NCI-H526 (cell line): ENCODE measurements at regions not wholly inside any gene's neighbourhood (a gene's known extent, or its start where the extent isn't known, plus 50 kb on each side); places are given as distances from the start of the nearest gene placed in this dataset.
"Not testable (repeated sequence)": the region's sequence is repeated elsewhere in the genome, so short reads cannot be mapped to it uniquely, and the experiment has no call there.

Source experiments
- DNase-seq, 2 experiments: peaks; one replicate each; lab custom pipeline; 2025; lab: John Stamatoyannopoulos, UW

GRCh38 chr10:65040796-65041195 lies 1519.6 kb downstream of the REEP3 start:
- DNase-seq: no peak

DNA sequence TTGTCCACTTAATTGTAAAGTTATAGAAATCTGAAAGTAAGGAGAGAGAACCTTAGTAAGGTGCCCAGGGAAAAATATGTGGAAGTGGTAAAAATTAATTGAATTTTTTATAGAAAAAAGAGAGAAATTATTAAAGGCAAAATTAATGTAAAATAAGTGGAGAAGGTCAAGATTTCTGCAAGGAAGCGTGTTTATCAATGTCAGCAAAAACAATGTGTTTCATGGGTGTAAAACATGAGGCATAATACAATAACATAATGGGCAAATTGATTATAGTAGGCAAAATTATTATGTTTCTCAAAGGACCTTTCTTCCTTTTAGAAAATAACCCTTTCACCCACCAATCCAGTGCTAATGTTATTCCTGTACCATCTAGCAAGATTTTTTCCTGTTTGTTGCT lies 1520.1 kb downstream of the REEP3 start:
- no peak for DNase-seq

- no peak for DNase-seq
Measured at GRCh38 chr10:65042496-65042895, 1521.3 kb downstream of the REEP3 start.

DNA sequence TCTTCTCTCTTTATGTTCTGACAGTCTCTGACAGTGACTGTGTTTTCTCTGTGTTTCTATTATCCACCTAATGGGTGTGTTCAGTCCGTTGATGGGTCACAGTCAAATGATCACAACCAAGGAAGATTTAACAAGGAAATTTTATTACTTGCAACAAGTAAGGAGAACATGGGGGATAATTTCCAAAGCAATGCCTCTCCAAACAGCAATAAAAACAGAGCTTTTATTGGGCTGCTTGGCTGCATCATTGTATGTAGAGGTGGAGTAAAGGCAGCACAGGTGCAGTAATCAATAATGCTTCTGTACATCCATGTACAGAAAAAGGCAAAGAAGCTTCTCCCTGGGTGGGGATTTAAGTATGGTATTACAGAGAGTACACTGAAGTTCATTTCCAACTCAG lies 1525.6 kb downstream of the REEP3 start:
- DNase-seq: no peak

GRCh38 chr10:65052111-65052510 lies 1530.9 kb downstream of the REEP3 start:
- not testable (repeated sequence) for DNase-seq

DNA sequence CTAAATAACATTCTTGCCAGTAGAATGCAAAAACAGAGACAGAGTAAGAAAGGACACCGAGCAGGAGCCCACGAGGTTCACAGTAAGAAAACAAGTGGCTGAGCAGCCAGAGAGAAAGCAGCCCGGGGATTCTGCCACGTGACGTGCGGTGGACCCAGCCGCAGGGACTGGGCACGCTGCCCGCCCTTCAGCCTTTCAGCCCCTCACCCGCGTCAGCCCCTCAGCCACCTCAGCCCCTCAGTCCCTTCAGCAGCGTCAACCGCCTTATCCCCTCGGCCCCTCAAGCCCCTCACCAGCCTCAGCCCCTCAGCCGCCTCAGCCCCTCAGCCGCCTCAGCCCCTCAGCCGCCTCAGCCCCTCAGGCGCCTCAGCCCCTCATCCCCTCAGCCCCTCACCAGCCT lies 1532.2 kb downstream of the REEP3 start:
- not testable (repeated sequence) for DNase-seq

- DNase-seq: not testable (repeated sequence)
Measured at GRCh38 chr10:65053831-65054351, 1532.7 kb downstream of the REEP3 start.

- DNase-seq: not testable (repeated sequence)
Measured at GRCh38 chr10:65054701-65055100, 1533.5 kb downstream of the REEP3 start.

GRCh38 chr10:65065278-65065677 lies 1544.1 kb downstream of the REEP3 start:
- DNase-seq: no peak

GRCh38 chr10:65083222-65083621 lies 1562.0 kb downstream of the REEP3 start:
- DNase-seq: no peak

GRCh38 chr10:65090991-65091390 lies 1569.8 kb downstream of the REEP3 start:
- DNase-seq: no peak

GRCh38 chr10:65100146-65100545 lies 1578.9 kb downstream of the REEP3 start:
- no peak for DNase-seq

DNA sequence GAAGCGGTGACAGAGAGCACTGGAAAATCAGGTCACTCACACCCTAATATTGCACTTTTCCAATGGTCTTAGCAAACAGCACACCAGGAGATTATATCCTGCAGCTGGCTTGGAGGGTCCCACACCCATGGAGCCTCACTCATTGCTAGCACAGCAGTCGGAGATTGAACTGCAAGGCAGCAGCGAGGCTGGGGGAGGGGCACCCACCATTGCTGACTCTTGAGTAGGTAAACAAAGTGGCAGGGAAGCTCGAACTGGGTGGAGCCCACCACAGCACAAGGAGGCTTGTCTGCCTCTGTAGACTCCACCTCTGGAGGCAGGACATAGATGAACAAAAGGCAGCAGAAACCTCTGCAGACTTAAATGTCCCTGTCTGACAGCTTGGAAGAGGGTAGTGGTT lies 1579.7 kb downstream of the REEP3 start:
- DNase-seq: not testable (repeated sequence)

- no peak for DNase-seq
Measured at GRCh38 chr10:65110009-65110408, 1588.8 kb downstream of the REEP3 start.

- not testable (repeated sequence) for DNase-seq
Measured at GRCh38 chr10:65111059-65111458, 1589.9 kb downstream of the REEP3 start.

GRCh38 chr10:65112573-65112972 lies 1591.4 kb downstream of the REEP3 start:
- no peak for DNase-seq

DNA sequence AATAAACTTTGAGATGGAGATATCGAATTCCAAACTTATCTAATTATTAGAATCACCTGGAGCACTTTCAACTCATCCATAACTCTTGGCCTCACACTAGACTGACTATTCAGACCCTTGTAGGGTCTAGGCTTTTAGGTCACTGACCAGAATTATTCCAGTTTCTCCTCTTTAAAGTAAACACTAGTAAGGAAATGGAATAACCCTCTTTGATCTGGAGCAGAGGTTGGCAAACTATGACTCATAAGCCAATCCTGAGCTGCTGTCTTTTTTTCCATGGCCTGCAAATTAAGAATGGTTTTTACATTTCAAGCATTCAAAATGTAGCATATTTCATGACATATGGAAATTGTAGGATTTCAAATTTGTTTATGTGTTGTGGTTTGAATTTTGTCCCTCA lies 1601.9 kb downstream of the REEP3 start:
- DNase-seq: no peak

GRCh38 chr10:65125212-65125611 lies 1604.0 kb downstream of the REEP3 start:
- DNase-seq: no peak

- no peak for DNase-seq
Measured at GRCh38 chr10:65126288-65126687, 1605.1 kb downstream of the REEP3 start.

- DNase-seq: no peak
Measured at GRCh38 chr10:65128277-65128676, 1607.1 kb downstream of the REEP3 start.

- DNase-seq: no peak
Measured at GRCh38 chr10:65130162-65130758, 1609.1 kb downstream of the REEP3 start.

GRCh38 chr10:65133652-65134051 lies 1612.5 kb downstream of the REEP3 start:
- no peak for DNase-seq

GRCh38 chr10:65135508-65135907 lies 1614.3 kb downstream of the REEP3 start:
- no peak for DNase-seq
